BE2C (cell line): ENCODE measurements at regions not wholly inside any gene's neighbourhood (a gene's known extent, or its start where the extent isn't known, plus 50 kb on each side); places are given as distances from the start of the nearest gene placed in this dataset.

Experiments used
- DNase-seq: peaks from one replicate; pipeline ENCODE4 v3.0.0-alpha.2; 2020
- H3K27me3 ChIP-seq: fragments of 250-450 bp; sonication (Bioruptor Pico); 2 replicates; pipeline ENCODE4 v1.5.1; 2020; ENCODE audit warnings: mild to moderate bottlenecking
- H3K36me3 ChIP-seq: fragments of 250-450 bp; sonication (Bioruptor Pico); 2 replicates; pipeline ENCODE4 v1.5.1; 2020; ENCODE audit warnings: mild to moderate bottlenecking
- H3K4me1 ChIP-seq: fragments of 250-450 bp; sonication (Bioruptor Pico); 2 replicates; pipeline ENCODE4 v1.5.1; 2020
- H3K4me3 ChIP-seq: 2 replicates; pipeline ENCODE4 v1.5.1; 2011; ENCODE audit warnings: low read depth, low read length
- H3K9me3 ChIP-seq: fragments of 250-450 bp; sonication (Bioruptor Pico); 2 replicates; pipeline ENCODE4 v1.5.1; 2020
- TF ChIP-seq, protein P1 (sequence below): IDR thresholded peaks from 2 replicates; pipeline ENCODE4 v1.5.1; 2012; ENCODE audit warnings: mild to moderate bottlenecking, low read depth, low read length

DNA sequence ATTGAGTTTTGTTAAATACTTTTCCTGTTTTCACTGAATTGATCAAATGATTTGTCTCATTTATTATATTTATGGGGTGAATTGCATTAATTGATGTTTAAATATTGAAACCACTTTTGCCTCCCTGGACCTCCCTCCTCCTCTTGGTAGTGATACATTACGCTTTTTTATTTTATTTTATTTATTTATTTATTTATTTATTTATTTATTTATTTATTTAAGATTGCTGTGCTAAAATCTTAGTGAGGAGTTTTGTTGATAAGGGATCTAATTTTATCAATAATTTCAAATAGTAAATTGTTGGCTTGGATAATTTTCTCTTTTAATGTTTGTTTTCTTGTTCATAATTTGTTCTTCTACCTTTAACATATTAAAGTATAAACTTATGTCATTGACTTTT, 1281.0 kb upstream of the NXPH2 start:
- TF ChIP-seq, protein P1, sequence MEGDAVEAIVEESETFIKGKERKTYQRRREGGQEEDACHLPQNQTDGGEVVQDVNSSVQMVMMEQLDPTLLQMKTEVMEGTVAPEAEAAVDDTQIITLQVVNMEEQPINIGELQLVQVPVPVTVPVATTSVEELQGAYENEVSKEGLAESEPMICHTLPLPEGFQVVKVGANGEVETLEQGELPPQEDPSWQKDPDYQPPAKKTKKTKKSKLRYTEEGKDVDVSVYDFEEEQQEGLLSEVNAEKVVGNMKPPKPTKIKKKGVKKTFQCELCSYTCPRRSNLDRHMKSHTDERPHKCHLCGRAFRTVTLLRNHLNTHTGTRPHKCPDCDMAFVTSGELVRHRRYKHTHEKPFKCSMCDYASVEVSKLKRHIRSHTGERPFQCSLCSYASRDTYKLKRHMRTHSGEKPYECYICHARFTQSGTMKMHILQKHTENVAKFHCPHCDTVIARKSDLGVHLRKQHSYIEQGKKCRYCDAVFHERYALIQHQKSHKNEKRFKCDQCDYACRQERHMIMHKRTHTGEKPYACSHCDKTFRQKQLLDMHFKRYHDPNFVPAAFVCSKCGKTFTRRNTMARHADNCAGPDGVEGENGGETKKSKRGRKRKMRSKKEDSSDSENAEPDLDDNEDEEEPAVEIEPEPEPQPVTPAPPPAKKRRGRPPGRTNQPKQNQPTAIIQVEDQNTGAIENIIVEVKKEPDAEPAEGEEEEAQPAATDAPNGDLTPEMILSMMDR: no peak
- Histone ChIP-seq H3K4me3 (no peak overlapping the region), H3K4me1 (no peaks in the 10 kb centered on the region), H3K9me3 (no peaks in the 10 kb centered on the region), H3K27me3 (no peaks in the 10 kb centered on the region), H3K36me3 (no peaks in the 10 kb centered on the region)
- DNase-seq: no peak

DNA sequence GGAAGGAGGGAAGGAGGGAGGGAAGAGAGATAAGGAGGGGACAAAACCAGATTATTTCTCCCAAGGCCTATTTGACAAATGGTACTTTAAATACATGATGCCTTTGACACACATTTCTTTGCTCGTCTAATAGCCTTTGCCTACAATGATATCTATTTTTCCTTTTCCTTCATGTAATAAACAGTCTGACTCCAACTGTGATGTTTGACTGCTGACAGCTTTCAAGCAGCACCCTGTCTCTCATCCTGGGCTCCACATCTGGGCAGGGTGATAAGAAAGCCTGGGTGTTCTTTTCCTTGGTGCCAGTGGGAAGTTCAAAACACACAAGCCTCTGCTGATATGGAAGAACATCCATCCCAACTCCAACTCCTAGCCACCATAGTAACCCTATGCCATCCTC, 1277.7 kb upstream of the NXPH2 start:
- H3K4me1 ChIP-seq: no peaks in the 10 kb centered on the region
- no peaks in the 10 kb centered on the region for H3K9me3 ChIP-seq
- no peaks in the 10 kb centered on the region for H3K27me3 ChIP-seq
- no peak for DNase-seq
- TF ChIP-seq, protein P1: no peak
- H3K4me3 ChIP-seq: no peak overlapping the region
- no peaks in the 10 kb centered on the region for H3K36me3 ChIP-seq

DNA sequence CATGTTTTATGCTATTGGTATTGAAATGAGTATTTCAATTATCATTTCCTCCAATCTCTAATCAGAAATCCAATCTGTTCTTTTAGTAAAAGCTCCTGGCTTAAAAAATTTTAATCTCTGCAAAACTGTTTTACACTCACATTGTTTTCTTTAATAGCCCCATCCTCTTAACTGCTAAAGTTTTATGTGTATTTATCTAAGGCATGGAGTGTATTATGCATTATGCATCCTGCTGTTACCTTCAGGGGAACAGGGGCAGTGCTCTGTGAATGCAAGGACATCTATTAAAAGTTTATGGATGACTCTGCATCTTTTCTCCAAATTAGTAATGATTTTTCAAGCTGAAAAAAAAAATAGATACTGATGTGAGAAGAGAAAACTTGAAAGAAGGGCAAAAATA, 1261.6 kb upstream of the NXPH2 start:
- no peaks in the 10 kb centered on the region for H3K27me3 ChIP-seq

DNA sequence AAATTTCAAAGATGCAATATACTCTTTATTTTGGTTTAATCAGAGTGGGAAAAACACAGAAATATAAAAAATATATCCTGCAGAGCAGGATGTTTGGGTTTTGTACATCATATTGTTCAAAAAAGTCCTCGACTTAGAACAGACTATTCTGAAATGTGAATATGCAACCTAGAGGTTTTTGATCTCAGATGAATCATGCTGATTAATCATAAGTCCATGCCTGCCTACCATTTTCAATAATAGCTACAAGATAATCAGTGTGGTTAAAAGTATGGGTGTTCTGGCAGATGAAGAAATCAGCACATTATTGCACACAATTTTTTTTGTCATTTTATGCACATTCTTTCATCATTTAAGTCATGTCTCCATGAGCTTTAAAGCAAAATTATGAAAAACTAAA, 1261.0 kb upstream of the NXPH2 start:
- no peak overlapping the region for H3K4me3 ChIP-seq
- no peaks in the 10 kb centered on the region for H3K9me3 ChIP-seq
- no peaks in the 10 kb centered on the region for H3K4me1 ChIP-seq
- H3K36me3 ChIP-seq: no peaks in the 10 kb centered on the region
- H3K27me3 ChIP-seq: no peaks in the 10 kb centered on the region
- TF ChIP-seq, protein P1: no peak
- DNase-seq: no peak

More for the DNA sequence above, 1261.6 kb upstream of the NXPH2 start:
- Histone ChIP-seq H3K36me3 (no peaks in the 10 kb centered on the region), H3K9me3 (no peaks in the 10 kb centered on the region), H3K4me1 (no peaks in the 10 kb centered on the region), H3K4me3 (no peak overlapping the region)
- TF ChIP-seq, protein P1: no peak
- no peak for DNase-seq

DNA sequence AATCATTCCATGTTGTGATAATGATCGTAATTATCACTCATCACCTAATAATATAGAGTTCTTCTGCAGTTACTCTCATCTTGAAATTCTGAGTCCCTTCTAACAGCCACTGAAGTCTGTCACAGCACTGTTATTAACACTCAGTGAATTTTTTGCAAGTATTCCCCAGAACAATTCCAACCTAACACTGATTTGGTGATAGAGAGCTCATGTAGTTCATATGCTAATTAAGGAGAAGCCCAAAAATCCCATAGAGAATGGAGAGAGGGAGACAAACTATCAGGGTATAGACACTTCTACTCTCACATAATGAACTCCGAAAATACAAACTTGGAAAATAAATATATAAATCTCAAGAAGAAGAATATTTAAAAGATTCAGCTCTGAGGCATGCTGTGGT, 1253.4 kb upstream of the NXPH2 start:
- H3K4me1 ChIP-seq: no peaks in the 10 kb centered on the region
- H3K27me3 ChIP-seq: no peaks in the 10 kb centered on the region
- no peak for DNase-seq
- no peaks in the 10 kb centered on the region for H3K36me3 ChIP-seq
- H3K4me3 ChIP-seq: no peak overlapping the region
- TF ChIP-seq, protein P1: no peak
- no peaks in the 10 kb centered on the region for H3K9me3 ChIP-seq

DNA sequence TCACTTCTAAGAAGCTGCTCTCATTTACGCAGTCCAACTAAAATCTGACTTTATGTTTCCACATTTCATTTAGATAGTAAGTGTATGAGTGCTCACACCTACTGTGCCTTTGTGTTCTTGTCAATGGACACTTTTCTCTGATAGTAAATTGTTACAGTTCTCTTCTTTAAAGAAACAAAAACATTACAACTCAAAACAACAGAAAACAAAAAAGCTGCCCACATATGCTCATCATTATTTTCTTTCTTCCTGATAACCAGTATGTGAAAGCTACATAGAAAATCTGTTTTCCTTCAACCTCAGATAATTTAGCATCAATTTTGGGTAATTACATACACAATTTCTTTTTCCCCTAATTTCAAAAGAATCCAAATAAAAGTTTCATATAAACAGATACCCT, 1247.8 kb upstream of the NXPH2 start:
- TF ChIP-seq, protein P1: no peak
- Histone ChIP-seq H3K36me3 (no peaks in the 10 kb centered on the region), H3K9me3 (no peaks in the 10 kb centered on the region), H3K4me1 (no peaks in the 10 kb centered on the region), H3K27me3 (no peaks in the 10 kb centered on the region), H3K4me3 (no peak overlapping the region)
- DNase-seq: no peak
